H1 (cell line): ENCODE measurements at regions not wholly inside any gene's neighbourhood (a gene's known extent, or its start where the extent isn't known, plus 50 kb on each side); places are given as distances from the start of the nearest gene placed in this dataset.

Experiments used
- CTCF ChIA-PET: fragments of 300-600 bp; sonication (Branson Sonifier 250); formaldehyde crosslinking; loops from one replicate; lab custom pipeline; 2021; ENCODE audit not compliant: partially characterized antibody; lab: Charles Lee
- POLR2A ChIA-PET: fragments of 300-600 bp; sonication (Branson Sonifier 250); formaldehyde crosslinking; loops from one replicate; lab custom pipeline; 2021; ENCODE audit warnings: inconsistent platforms; ENCODE audit not compliant: partially characterized antibody; lab: Charles Lee
- DNase-seq, 2 experiments: peaks; one replicate each; pipeline versions ENCODE4 v3.0.0 to v3.0.0-alpha.2; 2010 to 2022; ENCODE audit warnings: low spot score in 2 of 2, low read depth in 1 of 2, mixed read lengths in 1 of 2
- FAIRE-seq: peaks from 2 replicates; lab custom pipeline; 2011; peaks lifted over from hg19 to GRCh38; lab: Jason Lieb, UNC
- H2AFZ ChIP-seq: 2 replicates; pipeline ENCODE4 v1.8.1; 2012; ENCODE audit warnings: low read length, inconsistent platforms
- H2AK5ac ChIP-seq: 2 replicates; pipeline ENCODE4 v1.6.1; 2013; ENCODE audit warnings: low read depth, low read length
- H2BK120ac ChIP-seq: replicated peaks from 2 replicates; pipeline ENCODE3; 2013; ENCODE audit warnings: low read depth, low read length, inconsistent platforms
- H2BK12ac ChIP-seq: 2 replicates; pipeline ENCODE4 v1.6.1; 2013; ENCODE audit warnings: low read depth, low read length
- H2BK15ac ChIP-seq: 2 replicates; pipeline ENCODE4 v1.6.1; 2013; ENCODE audit warnings: low read length
- H2BK20ac ChIP-seq: 2 replicates; pipeline ENCODE4 v1.6.1; 2013; ENCODE audit warnings: low read length
- H2BK5ac ChIP-seq: 2 replicates; pipeline ENCODE4 v1.6.1; 2013; ENCODE audit warnings: low read depth, low read length
- H3K14ac ChIP-seq: 2 replicates; pipeline ENCODE4 v1.6.1; 2013; ENCODE audit warnings: inconsistent platforms; ENCODE audit not compliant: insufficient read length
- H3K18ac ChIP-seq: 2 replicates; pipeline ENCODE4 v1.6.1; 2013; ENCODE audit warnings: low read length; ENCODE audit errors: extremely low read depth
- H3K23ac ChIP-seq: 2 replicates; pipeline ENCODE4 v1.6.1; 2013; ENCODE audit warnings: inconsistent platforms; ENCODE audit not compliant: insufficient read length
- H3K23me2 ChIP-seq: 2 replicates; pipeline ENCODE4 v1.6.1; 2013; ENCODE audit warnings: low read depth, low read length
- H3K27ac ChIP-seq: 2 replicates; pipeline ENCODE4 v1.6.1; 2011; ENCODE audit warnings: low read depth, low read length, inconsistent platforms
- H3K27me3 ChIP-seq, 4 experiments: replicated peaks in 1 of 4; 1 replicate in 1 of 4; 2 replicates in 3 of 4; pipeline versions ENCODE4 v1.6.1 to v1.8.1; 2011 to 2013; ENCODE audit warnings: low read length in 3 of 4, mild to moderate bottlenecking in 3 of 4, inconsistent platforms in 2 of 4, mixed read lengths in 2 of 4, moderate library complexity in 1 of 4; ENCODE audit not compliant: control insufficient read depth in 3 of 4, insufficient read depth in 3 of 4; ENCODE audit errors: extremely low read depth in 1 of 4
- H3K36me3 ChIP-seq, 4 experiments: 2 replicates each; pipeline versions ENCODE4 v1.6.1 to v1.8.1; 2011 to 2013; ENCODE audit warnings: mild to moderate bottlenecking in 4 of 4, low read length in 3 of 4, moderate library complexity in 2 of 4, control low read depth in 1 of 4, inconsistent platforms in 1 of 4; ENCODE audit not compliant: insufficient read depth in 4 of 4, control insufficient read depth in 2 of 4
- H3K4ac ChIP-seq: replicated peaks from 2 replicates; pipeline ENCODE3; 2013; ENCODE audit warnings: low read length, low read depth, mixed read lengths, inconsistent platforms; ENCODE audit not compliant: insufficient read length
- H3K4me1 ChIP-seq, 4 experiments: replicated peaks in 1 of 4; 1 replicate in 1 of 4; 2 replicates in 3 of 4; pipeline versions ENCODE4 v1.6.1 to v1.8.1; 2011 to 2013; ENCODE audit warnings: low read length in 3 of 4, inconsistent platforms in 2 of 4, mixed read lengths in 1 of 4; ENCODE audit not compliant: insufficient read depth in 4 of 4, control insufficient read depth in 3 of 4
- H3K4me2 ChIP-seq, 2 experiments: 2 replicates each; pipeline versions ENCODE4 v1.6.1 to v1.8.1; 2011 to 2013; ENCODE audit warnings: low read depth in 2 of 2, low read length in 2 of 2, control low read depth in 1 of 2, inconsistent platforms in 1 of 2, mild to moderate bottlenecking in 1 of 2; ENCODE audit not compliant: insufficient read depth in 1 of 2
- H3K4me3 ChIP-seq, 4 experiments: fragments of 200-600, 300-600 bp in 1 of 4; sonication (generic), shearing (Covaris generic), sonication (Bioruptor Twin) in 1 of 4; 2 replicates each; pipeline versions ENCODE4 v1.5.1 to v1.8.1; 2011 to 2016; ENCODE audit warnings: low read length in 4 of 4, low read depth in 3 of 4, control low read depth in 2 of 4, inconsistent platforms in 2 of 4, mild to moderate bottlenecking in 2 of 4, mixed read lengths in 1 of 4, moderate library complexity in 1 of 4; ENCODE audit not compliant: insufficient read depth in 2 of 4; ENCODE audit errors: extremely low read depth in 1 of 4
- H3K56ac ChIP-seq: replicated peaks from 2 replicates; pipeline ENCODE3; 2013; ENCODE audit warnings: low read depth, mild to moderate bottlenecking, mixed read lengths, low read length, inconsistent platforms; ENCODE audit not compliant: insufficient read length
- H3K79me1 ChIP-seq: 2 replicates; pipeline ENCODE4 v1.6.1; 2013; ENCODE audit warnings: low read depth, low read length, control low read depth
- H3K79me2 ChIP-seq, 2 experiments: 2 replicates each; pipeline versions ENCODE4 v1.6.1 to v1.8.1; 2012 to 2013; ENCODE audit warnings: low read length in 2 of 2, mild to moderate bottlenecking in 2 of 2, inconsistent platforms in 1 of 2; ENCODE audit not compliant: insufficient read depth in 2 of 2, control insufficient read depth in 1 of 2
- H3K9ac ChIP-seq, 4 experiments: replicated peaks in 1 of 4; 1 replicate in 1 of 4; 2 replicates in 3 of 4; pipeline versions ENCODE4 v1.6.1 to v1.8.1; 2011 to 2013; ENCODE audit warnings: low read depth in 3 of 4, low read length in 3 of 4, control low read depth in 2 of 4, mild to moderate bottlenecking in 2 of 4, moderate library complexity in 2 of 4, inconsistent platforms in 1 of 4; ENCODE audit errors: extremely low read depth in 1 of 4
- H3K9me3 ChIP-seq, 2 experiments: 2 replicates each; pipeline versions ENCODE4 v1.6.1 to v1.8.1; 2012 to 2013; ENCODE audit warnings: mild to moderate bottlenecking in 2 of 2, moderate library complexity in 2 of 2, control low read depth in 1 of 2, inconsistent platforms in 1 of 2, low read depth in 1 of 2, low read length in 1 of 2, mixed read lengths in 1 of 2; ENCODE audit not compliant: insufficient read depth in 2 of 2
- H4K20me1 ChIP-seq, 2 experiments: replicated peaks in 1 of 2; 2 replicates each; pipeline versions ENCODE3 to v1.8.1; 2011 to 2013; ENCODE audit warnings: inconsistent platforms in 2 of 2, low read length in 2 of 2, mild to moderate bottlenecking in 1 of 2; ENCODE audit not compliant: insufficient read depth in 2 of 2, control insufficient read depth in 1 of 2
- H4K5ac ChIP-seq: 2 replicates; pipeline ENCODE4 v1.6.1; 2013; ENCODE audit warnings: low read length, low read depth, mixed read lengths, inconsistent platforms; ENCODE audit not compliant: insufficient read length
- H4K8ac ChIP-seq: 2 replicates; pipeline ENCODE4 v1.8.0; 2013; ENCODE audit warnings: mild to moderate bottlenecking, moderate library complexity, low read length, inconsistent platforms; ENCODE audit not compliant: insufficient read depth; ENCODE audit errors: extremely low read depth
- H4K91ac ChIP-seq: replicated peaks from 2 replicates; pipeline ENCODE3; 2013; ENCODE audit warnings: low read length, mixed read lengths, inconsistent platforms; ENCODE audit not compliant: insufficient read length
- ATF2 ChIP-seq: IDR thresholded peaks from 2 replicates; pipeline ENCODE4 v1.6.1; 2012; ENCODE audit warnings: low read length, inconsistent platforms
- WGBS, 2 experiments: shearing (Covaris generic) in 1 of 2; methylation state at CpG; one replicate each; pipeline versions ENCODE4 v1.1.6 to v1.1.7; 2013 to 2015; ENCODE audit warnings: low lambda C conversion rate in 2 of 2, mixed read lengths in 2 of 2, inconsistent platforms in 1 of 2, low coverage in 1 of 2, missing lambda C conversion rate in 1 of 2; ENCODE audit not compliant: insufficient replicate concordance in 2 of 2, insufficient coverage in 1 of 2, insufficient read length in 1 of 2; ENCODE audit errors: extremely low coverage in 1 of 2, missing lambda C conversion rate in 1 of 2; 5-methylcytosine and 5-hydroxymethylcytosine counted together

DNA sequence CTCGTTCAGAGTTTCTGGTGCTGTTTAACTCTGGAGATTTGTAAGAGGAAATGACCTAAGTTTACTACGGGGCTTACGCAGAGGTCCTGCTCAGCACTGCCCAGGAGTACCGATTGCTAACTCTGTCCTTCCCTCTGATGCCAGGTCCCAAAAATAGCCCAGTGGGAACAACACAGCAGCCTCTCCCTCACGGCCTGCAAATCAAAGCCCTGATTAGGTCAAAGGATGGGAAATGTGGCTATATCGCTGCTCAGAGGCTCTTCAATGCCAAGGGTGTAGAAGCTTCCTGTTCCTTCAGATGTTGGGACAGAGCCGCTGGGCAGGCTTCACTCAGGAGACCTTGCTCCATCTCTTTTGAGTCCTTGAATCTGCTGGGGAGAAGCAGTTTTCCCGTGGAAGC is 174.2 kb upstream of the KCNJ16 start:
- peak overlapping the region; percentile 76; the same call in 1 of the 2 replicates for H2AFZ ChIP-seq
- TF ChIP-seq ATF2: no peak

More for the DNA sequence above, 174.2 kb upstream of the KCNJ16 start:
- Histone ChIP-seq H2BK20ac (no peak overlapping the region), H2BK15ac (no peak overlapping the region), H2BK120ac (no peak overlapping the region), H3K18ac (no peak overlapping the region), H4K8ac (no peak overlapping the region), H4K91ac (no peak overlapping the region), H3K27ac (no peak overlapping the region), H4K20me1 (no peaks in the 10 kb centered on the region), H3K23me2 (no peaks in the 10 kb centered on the region), H3K4ac (no peak overlapping the region), H2AK5ac (no peak overlapping the region), H3K56ac (no peak overlapping the region), H3K79me1 (no peaks in the 10 kb centered on the region), H3K4me3 (no peak overlapping the region), H3K36me3 (no peaks in the 10 kb centered on the region), H3K9ac (no peak overlapping the region), H3K4me1 (no peaks in the 10 kb centered on the region), H3K9me3 (no peaks in the 10 kb centered on the region), H3K23ac (no peak overlapping the region), H4K5ac (no peak overlapping the region), H3K27me3 (no peaks in the 10 kb centered on the region), H3K4me2 (no peak overlapping the region), H2BK5ac (no peak overlapping the region), H2BK12ac (no peak overlapping the region), H3K79me2 (no peaks in the 10 kb centered on the region), H3K14ac (no peak overlapping the region)
- WGBS, 2 experiments: 93% methylated on average over 8 of the region's 8 CpGs; no CpG with 5 or more reads in 1 of the 2 experiments
- ChIA-PET CTCF (no interaction called here), POLR2A (no interaction called here)
- no peak for DNase-seq
- no peak for FAIRE-seq
